Osteoblast (primary cell): ENCODE measurements at regions not wholly inside any gene's neighbourhood (a gene's known extent, or its start where the extent isn't known, plus 50 kb on each side); places are given as distances from the start of the nearest gene placed in this dataset.

Source experiments
- DNase-seq: peaks from one replicate; pipeline ENCODE4 v3.0.0; 2011; ENCODE audit warnings: low spot score, mixed read lengths; ENCODE audit not compliant: insufficient read length; ENCODE audit errors: missing footprints
- H2AFZ ChIP-seq: 2 replicates; pipeline ENCODE4 v1.6.0; 2011; ENCODE audit warnings: mild to moderate bottlenecking, low read length
- H3K27ac ChIP-seq: 2 replicates; pipeline ENCODE4 v1.5.1; 2011; ENCODE audit warnings: mild to moderate bottlenecking, low read depth, low read length, moderate library complexity
- H3K27me3 ChIP-seq: 2 replicates; pipeline ENCODE4 v1.6.0; 2012; ENCODE audit warnings: mild to moderate bottlenecking, control low read depth, inconsistent platforms, low read length, moderate library complexity; ENCODE audit not compliant: insufficient read depth
- H3K36me3 ChIP-seq: 2 replicates; pipeline ENCODE4 v1.5.1; 2011; ENCODE audit warnings: mild to moderate bottlenecking, low read length, control low read depth, moderate library complexity; ENCODE audit not compliant: insufficient read depth
- H3K4me1 ChIP-seq: 2 replicates; pipeline ENCODE4 v1.5.1; 2011; ENCODE audit warnings: mild to moderate bottlenecking, low read length, control low read depth, moderate library complexity; ENCODE audit not compliant: insufficient read depth
- H3K4me2 ChIP-seq: 2 replicates; pipeline ENCODE4 v1.6.0; 2011; ENCODE audit warnings: mild to moderate bottlenecking, low read length; ENCODE audit not compliant: insufficient read depth
- H3K4me3 ChIP-seq: fragments of 200-600 bp; sonication (generic); 3 replicates; pipeline ENCODE4 v1.5.1; 2012; ENCODE audit warnings: mild to moderate bottlenecking, low read length, inconsistent platforms; ENCODE audit not compliant: insufficient read depth
- H3K79me2 ChIP-seq: 2 replicates; pipeline ENCODE4 v1.6.0; 2012; ENCODE audit warnings: mild to moderate bottlenecking, low read length, control low read depth, inconsistent platforms; ENCODE audit not compliant: insufficient read depth
- H3K9me3 ChIP-seq: 2 replicates; pipeline ENCODE4 v1.5.1; 2011; ENCODE audit warnings: low read depth, low read length, control low read depth
- H4K20me1 ChIP-seq: 2 replicates; pipeline ENCODE4 v1.6.0; 2012; ENCODE audit warnings: mild to moderate bottlenecking, low read length, control low read depth; ENCODE audit not compliant: insufficient read depth
- CTCF ChIP-seq: IDR thresholded peaks from 2 replicates; pipeline ENCODE4 v1.5.1; 2011; ENCODE audit warnings: mild to moderate bottlenecking, low read depth, low read length, moderate library complexity; ENCODE audit errors: extremely low read depth

- no peaks in the 10 kb centered on the region for H3K79me2 ChIP-seq
- no peak overlapping the region for H3K4me2 ChIP-seq
- no peak for DNase-seq
- no peak overlapping the region for H3K4me3 ChIP-seq
- H3K27ac ChIP-seq = no peak overlapping the region
- no peaks in the 10 kb centered on the region for H4K20me1 ChIP-seq
- H2AFZ ChIP-seq = no peak overlapping the region
- H3K36me3 ChIP-seq = no peaks in the 10 kb centered on the region
- no peaks in the 10 kb centered on the region for H3K27me3 ChIP-seq
- H3K9me3 ChIP-seq = no peaks in the 10 kb centered on the region
- no peak for TF ChIP-seq CTCF
- no peaks in the 10 kb centered on the region for H3K4me1 ChIP-seq
Observed at GRCh38 chr2:104932243-104932642, 78.3 kb downstream of the POU3F3 start.

- no peaks in the 10 kb centered on the region for H4K20me1 ChIP-seq
- no peak overlapping the region for H3K4me2 ChIP-seq
- no peak overlapping the region for H3K4me3 ChIP-seq
Observed at GRCh38 chr2:104933151-104933917, 79.4 kb downstream of the POU3F3 start.

GRCh38 chr2:104936527-104936926 is 82.6 kb downstream of the POU3F3 start:
- Histone ChIP-seq H3K36me3 (no peaks in the 10 kb centered on the region), H3K27ac (no peak overlapping the region), H3K79me2 (no peaks in the 10 kb centered on the region), H4K20me1 (no peaks in the 10 kb centered on the region), H3K9me3 (no peaks in the 10 kb centered on the region), H3K27me3 (no peaks in the 10 kb centered on the region), H3K4me3 (no peak overlapping the region), H3K4me1 (no peaks in the 10 kb centered on the region), H3K4me2 (no peak overlapping the region), H2AFZ (no peak overlapping the region)
- no peak for DNase-seq
- no peak for TF ChIP-seq CTCF

More at GRCh38 chr2:104933151-104933917, 79.4 kb downstream of the POU3F3 start:
- Histone ChIP-seq H3K27ac (no peak overlapping the region), H3K9me3 (no peaks in the 10 kb centered on the region), H3K79me2 (no peaks in the 10 kb centered on the region), H2AFZ (no peak overlapping the region), H3K27me3 (no peaks in the 10 kb centered on the region), H3K4me1 (no peaks in the 10 kb centered on the region), H3K36me3 (no peaks in the 10 kb centered on the region)
- no peak for DNase-seq
- no peak for TF ChIP-seq CTCF

- no peak for DNase-seq
- Histone ChIP-seq H3K4me2 (no peak overlapping the region), H3K27me3 (no peaks in the 10 kb centered on the region), H3K4me1 (no peaks in the 10 kb centered on the region), H3K36me3 (no peaks in the 10 kb centered on the region), H3K9me3 (no peaks in the 10 kb centered on the region), H2AFZ (no peak overlapping the region), H3K4me3 (no peak overlapping the region), H3K27ac (no peak overlapping the region), H3K79me2 (no peaks in the 10 kb centered on the region), H4K20me1 (no peaks in the 10 kb centered on the region)
- TF ChIP-seq CTCF = no peak
Observed at GRCh38 chr2:104938231-104938941, 84.5 kb downstream of the POU3F3 start.
